WTC11 (cell line): ENCODE measurements at regions not wholly inside any gene's neighbourhood (a gene's known extent, or its start where the extent isn't known, plus 50 kb on each side); places are given as distances from the start of the nearest gene placed in this dataset.

Source experiments
- ATF2 ChIP-seq: sonication (generic); formaldehyde crosslinking; IDR thresholded peaks from 2 replicates; pipeline ENCODE4 v1.8.1; 2022; ENCODE audit warnings: low read depth, missing genetic modification reagents, borderline replicate concordance
- CTCF ChIP-seq: fragments of 200-600 bp; IDR thresholded peaks from 2 replicates; pipeline ENCODE4 v1.8.0; 2022; ENCODE audit warnings: antibody characterized with exemption
- MAX ChIP-seq: sonication (generic); formaldehyde crosslinking; IDR thresholded peaks from 2 replicates; pipeline ENCODE4 v1.8.0; 2022; ENCODE audit warnings: mild to moderate bottlenecking, missing genetic modification reagents
- NR2C2 ChIP-seq: sonication (generic); formaldehyde crosslinking; IDR thresholded peaks from 2 replicates; pipeline ENCODE4 v1.8.0; 2022; ENCODE audit warnings: mild to moderate bottlenecking, missing genetic modification reagents
- NR3C1 ChIP-seq: sonication (generic); formaldehyde crosslinking; conservative IDR thresholded peaks from 2 replicates; pipeline ENCODE4 v1.8.1; 2023; ENCODE audit warnings: low read depth, mild to moderate bottlenecking, missing genetic modification reagents
- PREB ChIP-seq: sonication (generic); formaldehyde crosslinking; IDR thresholded peaks from 2 replicates; pipeline ENCODE4 v1.8.1; 2022; ENCODE audit warnings: mild to moderate bottlenecking, missing genetic modification reagents, moderate library complexity, borderline replicate concordance
- SP1 ChIP-seq: sonication (generic); formaldehyde crosslinking; conservative IDR thresholded peaks from 2 replicates; pipeline ENCODE4 v1.8.1; 2022; ENCODE audit warnings: missing genetic modification reagents
- TF ChIP-seq, protein P1 (sequence below): sonication (generic); formaldehyde crosslinking; IDR thresholded peaks from 2 replicates; pipeline ENCODE4 v1.8.1; 2023; ENCODE audit warnings: mild to moderate bottlenecking, missing genetic modification reagents, moderate library complexity
- TF ChIP-seq, protein P2 (sequence below): sonication (generic); formaldehyde crosslinking; IDR thresholded peaks from 2 replicates; pipeline ENCODE4 v1.8.0; 2023; ENCODE audit warnings: mild to moderate bottlenecking, missing genetic modification reagents

GRCh38 chr1:185492089-185492825 lies 175.2 kb upstream of the IVNS1ABP start:
- TF ChIP-seq NR3C1 (CRISPR knock-in tag) (no peak), CTCF (no peak), SP1 (no peak), PREB (CRISPR knock-in tag) (no peak), NR2C2 (CRISPR knock-in tag) (no peak), ATF2 (no peak), MAX (CRISPR knock-in tag) (no peak)
- TF ChIP-seq, protein P1, sequence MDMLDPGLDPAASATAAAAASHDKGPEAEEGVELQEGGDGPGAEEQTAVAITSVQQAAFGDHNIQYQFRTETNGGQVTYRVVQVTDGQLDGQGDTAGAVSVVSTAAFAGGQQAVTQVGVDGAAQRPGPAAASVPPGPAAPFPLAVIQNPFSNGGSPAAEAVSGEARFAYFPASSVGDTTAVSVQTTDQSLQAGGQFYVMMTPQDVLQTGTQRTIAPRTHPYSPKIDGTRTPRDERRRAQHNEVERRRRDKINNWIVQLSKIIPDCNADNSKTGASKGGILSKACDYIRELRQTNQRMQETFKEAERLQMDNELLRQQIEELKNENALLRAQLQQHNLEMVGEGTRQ (CRISPR knock-in tag) = no peak
- TF ChIP-seq, protein P2, sequence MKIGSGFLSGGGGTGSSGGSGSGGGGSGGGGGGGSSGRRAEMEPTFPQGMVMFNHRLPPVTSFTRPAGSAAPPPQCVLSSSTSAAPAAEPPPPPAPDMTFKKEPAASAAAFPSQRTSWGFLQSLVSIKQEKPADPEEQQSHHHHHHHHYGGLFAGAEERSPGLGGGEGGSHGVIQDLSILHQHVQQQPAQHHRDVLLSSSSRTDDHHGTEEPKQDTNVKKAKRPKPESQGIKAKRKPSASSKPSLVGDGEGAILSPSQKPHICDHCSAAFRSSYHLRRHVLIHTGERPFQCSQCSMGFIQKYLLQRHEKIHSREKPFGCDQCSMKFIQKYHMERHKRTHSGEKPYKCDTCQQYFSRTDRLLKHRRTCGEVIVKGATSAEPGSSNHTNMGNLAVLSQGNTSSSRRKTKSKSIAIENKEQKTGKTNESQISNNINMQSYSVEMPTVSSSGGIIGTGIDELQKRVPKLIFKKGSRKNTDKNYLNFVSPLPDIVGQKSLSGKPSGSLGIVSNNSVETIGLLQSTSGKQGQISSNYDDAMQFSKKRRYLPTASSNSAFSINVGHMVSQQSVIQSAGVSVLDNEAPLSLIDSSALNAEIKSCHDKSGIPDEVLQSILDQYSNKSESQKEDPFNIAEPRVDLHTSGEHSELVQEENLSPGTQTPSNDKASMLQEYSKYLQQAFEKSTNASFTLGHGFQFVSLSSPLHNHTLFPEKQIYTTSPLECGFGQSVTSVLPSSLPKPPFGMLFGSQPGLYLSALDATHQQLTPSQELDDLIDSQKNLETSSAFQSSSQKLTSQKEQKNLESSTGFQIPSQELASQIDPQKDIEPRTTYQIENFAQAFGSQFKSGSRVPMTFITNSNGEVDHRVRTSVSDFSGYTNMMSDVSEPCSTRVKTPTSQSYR (CRISPR knock-in tag) = no peak
